ENCODE measurements at regions not wholly inside any gene's neighbourhood (a gene's known extent, or its start where the extent isn't known, plus 50 kb on each side); places are given as distances from the start of the nearest gene placed in this dataset.

DNA sequence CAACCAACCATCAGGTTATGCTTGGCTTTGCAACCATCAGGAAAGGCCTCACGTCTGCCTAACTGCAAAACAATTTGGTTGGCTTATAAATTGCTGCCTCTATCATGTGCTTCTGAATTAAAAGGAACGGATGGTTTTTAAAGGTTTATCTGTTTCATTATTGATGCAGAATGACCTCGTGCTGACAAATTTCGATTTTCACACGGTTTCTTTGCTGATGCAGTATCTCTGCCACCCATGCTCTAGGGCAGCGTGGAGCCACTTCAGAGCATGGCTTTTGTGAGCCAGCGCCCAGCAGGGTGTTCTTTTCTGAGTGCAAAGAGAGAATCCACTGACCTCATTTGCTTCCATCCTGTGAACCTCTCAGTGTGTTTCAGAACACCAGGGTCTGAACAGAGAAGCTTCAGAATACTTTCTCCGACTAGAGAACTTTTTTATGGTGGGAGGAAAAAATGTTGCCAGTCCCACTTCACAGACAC lies 143.1 kb upstream of the L3MBTL4 start:
- TF ChIP-seq, protein P1, sequence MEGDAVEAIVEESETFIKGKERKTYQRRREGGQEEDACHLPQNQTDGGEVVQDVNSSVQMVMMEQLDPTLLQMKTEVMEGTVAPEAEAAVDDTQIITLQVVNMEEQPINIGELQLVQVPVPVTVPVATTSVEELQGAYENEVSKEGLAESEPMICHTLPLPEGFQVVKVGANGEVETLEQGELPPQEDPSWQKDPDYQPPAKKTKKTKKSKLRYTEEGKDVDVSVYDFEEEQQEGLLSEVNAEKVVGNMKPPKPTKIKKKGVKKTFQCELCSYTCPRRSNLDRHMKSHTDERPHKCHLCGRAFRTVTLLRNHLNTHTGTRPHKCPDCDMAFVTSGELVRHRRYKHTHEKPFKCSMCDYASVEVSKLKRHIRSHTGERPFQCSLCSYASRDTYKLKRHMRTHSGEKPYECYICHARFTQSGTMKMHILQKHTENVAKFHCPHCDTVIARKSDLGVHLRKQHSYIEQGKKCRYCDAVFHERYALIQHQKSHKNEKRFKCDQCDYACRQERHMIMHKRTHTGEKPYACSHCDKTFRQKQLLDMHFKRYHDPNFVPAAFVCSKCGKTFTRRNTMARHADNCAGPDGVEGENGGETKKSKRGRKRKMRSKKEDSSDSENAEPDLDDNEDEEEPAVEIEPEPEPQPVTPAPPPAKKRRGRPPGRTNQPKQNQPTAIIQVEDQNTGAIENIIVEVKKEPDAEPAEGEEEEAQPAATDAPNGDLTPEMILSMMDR (IDR thresholded peaks at IDR 0.05) = no peak
- no peak for TF ChIP-seq POLR2A (IDR thresholded peaks at IDR 0.05)
